IMR-90 (cell line): ENCODE measurements at regions not wholly inside any gene's neighbourhood (a gene's known extent, or its start where the extent isn't known, plus 50 kb on each side); places are given as distances from the start of the nearest gene placed in this dataset.

Source experiments
- ATAC-seq: fragments of 200-7000 bp; cut with Tn5 transposase; 2 replicates; pipeline ENCODE4 v1.9.1; 2020; ENCODE audit warnings: low read depth, mild to moderate bottlenecking, moderate library complexity
- BruUV-seq: library from RNA; stranded (reverse); fragments of 400-500 nt; replicated peaks from 2 replicates; lab custom pipeline; 2021; lab: Mats Ljungman, UMichigan
- CTCF ChIA-PET: fragments of 300-600 bp; formaldehyde crosslinking; extraction: SDS; loops from one replicate; lab custom pipeline; 2021; ENCODE audit warnings: antibody characterized with exemption; lab: Yijun Ruan, JAX
- POLR2A ChIA-PET: fragments of 300-600 bp; sonication (Branson Sonifier 250); formaldehyde crosslinking; loops from one replicate; lab custom pipeline; 2022; ENCODE audit warnings: antibody characterized with exemption; ENCODE audit not compliant: unreplicated experiment; lab: Charles Lee
- DNase-seq: peaks from one replicate; pipeline ENCODE4 v3.0.0; 2013
- H2AFZ ChIP-seq: replicated peaks from 2 replicates; pipeline ENCODE3; 2013; ENCODE audit warnings: low read length, mild to moderate bottlenecking; ENCODE audit not compliant: poor library complexity
- H2AK5ac ChIP-seq: 2 replicates; pipeline ENCODE4 v1.6.1; 2013; ENCODE audit warnings: low read depth, low read length, inconsistent platforms
- H2AK9ac ChIP-seq: replicated peaks from 2 replicates; pipeline ENCODE3; 2013; ENCODE audit warnings: mild to moderate bottlenecking, low read depth, low read length, moderate library complexity; ENCODE audit not compliant: poor library complexity
- H2BK120ac ChIP-seq: 2 replicates; pipeline ENCODE4 v1.6.1; 2013; ENCODE audit warnings: low read depth, low read length, inconsistent platforms
- H2BK15ac ChIP-seq: 3 replicates; pipeline ENCODE4 v1.6.1; 2013; ENCODE audit warnings: low read depth, low read length, inconsistent platforms
- H2BK20ac ChIP-seq: 2 replicates; pipeline ENCODE4 v1.6.1; 2013; ENCODE audit warnings: low read depth, mild to moderate bottlenecking, inconsistent platforms, low read length, moderate library complexity
- H2BK5ac ChIP-seq: 2 replicates; pipeline ENCODE4 v1.6.1; 2013; ENCODE audit warnings: mild to moderate bottlenecking, low read depth, low read length, inconsistent platforms; ENCODE audit not compliant: poor library complexity, severe bottlenecking
- H3K14ac ChIP-seq: replicated peaks from 2 replicates; pipeline ENCODE4 v1.6.1; 2013; ENCODE audit warnings: low read depth, low read length, inconsistent platforms
- H3K18ac ChIP-seq: 2 replicates; pipeline ENCODE4 v1.6.1; 2013; ENCODE audit warnings: low read depth, low read length, control low read depth
- H3K23ac ChIP-seq: 2 replicates; pipeline ENCODE4 v1.6.1; 2013; ENCODE audit warnings: low read depth, low read length, inconsistent platforms
- H3K27ac ChIP-seq: 2 replicates; pipeline ENCODE4 v1.5.1; 2013; ENCODE audit warnings: mild to moderate bottlenecking, control low read depth, low read length; ENCODE audit not compliant: insufficient read depth
- H3K27me3 ChIP-seq: 2 replicates; pipeline ENCODE4 v1.6.1; 2013; ENCODE audit warnings: low read length; ENCODE audit not compliant: control insufficient read depth, insufficient read depth
- H3K36me3 ChIP-seq: 2 replicates; pipeline ENCODE4 v1.6.1; 2013; ENCODE audit warnings: low read length, mixed read lengths; ENCODE audit not compliant: control insufficient read depth, insufficient read depth
- H3K4ac ChIP-seq: 2 replicates; pipeline ENCODE4 v1.6.1; 2013; ENCODE audit warnings: low read depth, low read length, inconsistent platforms
- H3K4me1 ChIP-seq: 2 replicates; pipeline ENCODE4 v1.6.1; 2013; ENCODE audit warnings: low read length, mixed read lengths; ENCODE audit not compliant: control insufficient read depth, insufficient read depth
- H3K4me2 ChIP-seq: 2 replicates; pipeline ENCODE4 v1.6.1; 2013; ENCODE audit warnings: low read depth, mild to moderate bottlenecking, control low read depth, low read length, moderate library complexity
- H3K4me3 ChIP-seq: 2 replicates; pipeline ENCODE4 v1.5.1; 2013; ENCODE audit warnings: low read depth, mild to moderate bottlenecking, control low read depth, low read length, moderate library complexity; ENCODE audit not compliant: insufficient read depth
- H3K56ac ChIP-seq: 2 replicates; pipeline ENCODE4 v1.6.1; 2013; ENCODE audit warnings: low read length, inconsistent platforms; ENCODE audit not compliant: insufficient read depth; ENCODE audit errors: extremely low read depth
- H3K79me1 ChIP-seq, 2 experiments: 2 replicates each; pipeline ENCODE4 v1.6.1; 2013; ENCODE audit warnings: low read length in 2 of 2, inconsistent platforms in 1 of 2, low read depth in 1 of 2
- H3K9ac ChIP-seq: 2 replicates; pipeline ENCODE4 v1.6.1; 2013; ENCODE audit warnings: low read depth, low read length, control low read depth
- H3K9me1 ChIP-seq: 2 replicates; pipeline ENCODE4 v1.6.1; 2013; ENCODE audit warnings: low read length, inconsistent platforms; ENCODE audit not compliant: insufficient read depth
- H3K9me3 ChIP-seq: 2 replicates; pipeline ENCODE4 v1.6.1; 2013; ENCODE audit warnings: low read length; ENCODE audit not compliant: control insufficient read depth, insufficient read depth
- H4K20me1 ChIP-seq: 2 replicates; pipeline ENCODE4 v1.6.1; 2013; ENCODE audit warnings: low read length, inconsistent platforms; ENCODE audit not compliant: insufficient read depth
- H4K5ac ChIP-seq: 2 replicates; pipeline ENCODE4 v1.6.1; 2013; ENCODE audit warnings: mild to moderate bottlenecking, low read depth, low read length, control low read depth
- H4K8ac ChIP-seq, 2 experiments: 2 replicates each; pipeline ENCODE4 v1.6.1; 2013; ENCODE audit warnings: low read depth in 2 of 2, low read length in 2 of 2, control low read depth in 1 of 2, inconsistent platforms in 1 of 2
- H4K91ac ChIP-seq: 2 replicates; pipeline ENCODE4 v1.6.1; 2013; ENCODE audit warnings: low read depth, low read length, inconsistent platforms; ENCODE audit not compliant: insufficient read depth
- CEBPB ChIP-seq: IDR thresholded peaks from 2 replicates; pipeline ENCODE4 v1.6.1; 2012; ENCODE audit warnings: low read depth, low read length, improper control_type of control experiment
- FOS ChIP-seq: fragments of 150-350 bp; IDR thresholded peaks from 2 replicates; pipeline ENCODE4 v1.6.1; 2016; ENCODE audit warnings: low read depth, low read length
- MAFK ChIP-seq: IDR thresholded peaks from 2 replicates; pipeline ENCODE4 v1.6.1; 2012; ENCODE audit warnings: low read depth, low read length, improper control_type of control experiment
- RAD21 ChIP-seq: IDR thresholded peaks from 2 replicates; pipeline ENCODE4 v1.6.1; 2012; ENCODE audit warnings: low read length, improper control_type of control experiment
- dilution Hi-C: fragments of 300-500 bp; cut with HindIII; formaldehyde crosslinking; loops from one replicate; pipeline ENCODE4 v1.14.3; 2018; ENCODE audit warnings: low sequenced_read_pairs; ENCODE audit not compliant: unreplicated experiment
- in situ Hi-C: fragments of 300-500 bp; cut with MboI; formaldehyde crosslinking; loops from 3 replicates; pipeline ENCODE4 v1.14.3; 2019; ENCODE audit warnings: low sequenced_read_pairs, inconsistent platforms, mixed read lengths
- intact Hi-C: fragments of 100-400 bp; cut with micrococcal nuclease; formaldehyde crosslinking; loops from 2 replicates; pipeline ENCODE4 v1.10.0; 2022

GRCh38 chr16:64751906-64752305 lies 370.0 kb downstream of the CDH11 start:
- Histone ChIP-seq H4K20me1 (no peaks in the 10 kb centered on the region), H3K18ac (peak overlapping the region; percentile 85), H2BK120ac (no peak overlapping the region), H3K9me1 (no peaks in the 10 kb centered on the region), H4K5ac (peak overlapping the region; percentile 42), H4K8ac (no peak overlapping the region), H3K14ac (no peak overlapping the region), H3K56ac (no peak overlapping the region), H2BK20ac (no peak overlapping the region), H2AK9ac (no peak overlapping the region), H2BK5ac (no peak overlapping the region), H3K27me3 (no peaks in the 10 kb centered on the region), H4K91ac (no peak overlapping the region), H3K9me3 (no peaks in the 10 kb centered on the region), H3K36me3 (no peaks in the 10 kb centered on the region), H3K4ac (no peak overlapping the region), H3K79me1 (no peaks in the 10 kb centered on the region), H2AFZ (no peak overlapping the region), H2AK5ac (no peak overlapping the region), H3K9ac (no peak overlapping the region), H3K23ac (no peak overlapping the region), H3K4me2 (peak overlapping the region; percentile 34; the same call in 1 of the 2 replicates), H2BK15ac (no peak overlapping the region; the same call in 2 of the 3 replicates), H3K4me3 (no peak overlapping the region), H3K27ac (peak overlapping the region; percentile 89; the same call in 1 of the 2 replicates), H3K4me1 (peaks cover 7% of the 10 kb centered on the region)
- in situ Hi-C loops, result no loop called here
- dilution Hi-C loops, result no loop called here
- TF ChIP-seq FOS (no peak), RAD21 (no peak), MAFK (no peak), CEBPB (peak; percentile 56; the same call in 1 of the 2 replicates)
- intact Hi-C loops, result loop anchor here (2.0 to 5.0 kb wide), 2 partner anchors 75 to 190 kb away; no protein-coding TSS in a partner anchor
- ATAC-seq, result peak; percentile 88
- DNase-seq, result peak; percentile 90
- ChIA-PET POLR2A (no interaction called here), CTCF (no interaction called here)
- no TSS peak for BruUV-seq
